ENCODE measurements at regions not wholly inside any gene's neighbourhood (a gene's known extent, or its start where the extent isn't known, plus 50 kb on each side); places are given as distances from the start of the nearest gene placed in this dataset.
"Not testable (repeated sequence)": the region's sequence is repeated elsewhere in the genome, so short reads cannot be mapped to it uniquely, and the experiment has no call there.

DNA sequence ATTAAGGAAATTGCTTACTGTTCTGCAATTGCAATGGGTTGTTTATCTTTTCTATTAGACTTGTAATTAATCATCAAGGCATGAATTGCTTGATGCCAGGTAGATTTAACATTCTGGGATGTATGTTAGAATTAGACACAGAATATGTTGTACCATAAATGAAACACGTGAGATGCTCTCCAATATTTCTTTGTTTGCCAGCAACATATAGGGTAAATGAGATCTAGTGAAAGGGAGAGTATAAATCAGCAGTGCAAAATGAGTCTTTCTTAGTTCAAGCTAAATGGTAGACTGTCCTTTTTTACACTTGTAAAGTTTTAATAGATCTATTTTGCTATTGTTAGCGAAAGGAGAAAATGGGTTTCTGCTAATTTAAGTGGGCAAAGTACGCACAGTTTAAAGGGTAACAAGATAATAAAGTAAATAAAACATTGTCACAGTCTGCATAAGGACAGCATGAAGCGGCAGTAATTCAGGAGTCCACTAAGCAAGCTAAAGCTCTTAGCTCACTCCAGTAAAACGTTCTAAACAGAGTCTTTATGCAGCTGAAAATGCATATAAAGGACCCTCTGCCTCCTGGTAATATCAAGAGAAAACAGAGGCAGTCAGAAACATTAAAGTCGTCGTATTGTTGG lies 1137.1 kb downstream of the OLFM4 start:
- DNase-seq (ENCODE audit: low read depth), result no peak

DNA sequence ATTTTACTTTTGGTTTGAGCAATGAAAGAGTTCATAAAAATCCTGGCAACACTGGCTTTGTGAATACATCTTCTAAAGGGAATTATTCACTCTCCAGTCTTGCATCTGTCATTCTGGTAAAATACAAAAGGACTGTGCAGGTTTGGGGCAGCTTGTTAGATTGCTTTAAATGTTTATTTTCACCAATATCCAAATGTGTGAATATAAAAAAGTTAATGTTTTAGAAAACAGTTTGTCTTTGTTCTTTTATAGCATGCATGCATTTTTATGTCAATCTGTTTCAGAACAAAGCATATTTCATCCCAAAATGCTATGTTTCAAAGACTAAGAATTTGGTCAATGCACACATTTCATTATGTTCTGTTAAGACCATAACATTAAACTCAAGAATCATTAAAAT lies 1145.4 kb downstream of the OLFM4 start:
- no peak for DNase-seq (ENCODE audit: low read depth)

DNA sequence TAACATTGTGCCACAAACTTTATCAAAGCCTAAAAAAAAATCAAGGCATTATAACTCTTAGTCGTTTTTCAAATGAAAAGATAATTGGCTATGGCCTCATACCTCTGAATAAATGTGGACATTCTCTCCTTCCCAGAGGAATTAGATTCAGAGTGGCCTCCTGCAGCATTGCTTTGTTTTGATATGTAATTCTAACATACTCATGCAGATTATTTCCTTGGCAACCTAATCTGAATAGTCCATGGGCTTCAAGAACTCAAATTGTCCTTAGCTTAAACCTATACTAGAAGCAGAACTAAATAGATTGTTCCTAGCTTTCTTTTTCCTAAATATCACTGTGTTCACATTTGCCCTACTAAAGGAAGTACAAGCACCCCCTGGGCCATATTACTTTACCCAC lies 1146.9 kb downstream of the OLFM4 start:
- DNase-seq (ENCODE audit: low read depth), result no peak

DNA sequence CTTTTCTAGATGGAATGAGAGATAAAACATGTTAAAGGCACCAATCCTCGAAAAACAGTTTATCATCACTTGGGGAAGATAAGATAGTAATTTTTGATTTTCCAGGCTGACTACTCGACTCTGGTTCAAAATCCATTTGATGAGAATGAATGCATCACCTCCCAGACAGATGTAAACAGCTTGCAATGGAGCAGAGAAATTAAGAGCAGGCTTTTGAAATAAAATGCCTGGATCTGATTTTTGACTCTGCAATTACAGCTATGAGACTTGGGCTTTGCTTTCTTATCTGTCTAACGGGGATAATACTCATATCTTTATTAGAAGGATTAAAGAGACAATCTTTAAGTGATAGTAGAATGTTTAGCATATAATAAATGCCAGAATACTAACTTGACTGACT lies 1148.9 kb downstream of the OLFM4 start:
- DNase-seq (ENCODE audit: low read depth), result no peak

DNA sequence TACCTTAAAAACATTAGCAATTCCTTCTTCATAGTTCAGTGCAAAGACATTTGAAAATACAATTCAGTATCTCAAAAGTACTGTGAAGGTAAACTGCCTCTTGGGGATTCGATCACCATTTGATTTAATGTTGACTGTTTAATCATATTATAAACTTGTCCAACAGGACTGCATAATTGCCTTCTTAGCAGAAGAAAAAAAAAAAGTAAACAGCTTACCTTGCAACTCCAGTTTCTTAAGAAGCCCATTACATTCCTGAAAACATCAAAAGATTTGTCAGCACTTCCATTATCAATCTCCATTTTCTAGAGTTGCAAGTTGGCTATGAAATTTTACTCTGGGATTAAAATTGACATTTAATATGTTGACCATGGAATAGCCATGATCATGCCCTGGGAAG lies 1154.6 kb downstream of the OLFM4 start:
- no peak for DNase-seq (ENCODE audit: low read depth)

DNA sequence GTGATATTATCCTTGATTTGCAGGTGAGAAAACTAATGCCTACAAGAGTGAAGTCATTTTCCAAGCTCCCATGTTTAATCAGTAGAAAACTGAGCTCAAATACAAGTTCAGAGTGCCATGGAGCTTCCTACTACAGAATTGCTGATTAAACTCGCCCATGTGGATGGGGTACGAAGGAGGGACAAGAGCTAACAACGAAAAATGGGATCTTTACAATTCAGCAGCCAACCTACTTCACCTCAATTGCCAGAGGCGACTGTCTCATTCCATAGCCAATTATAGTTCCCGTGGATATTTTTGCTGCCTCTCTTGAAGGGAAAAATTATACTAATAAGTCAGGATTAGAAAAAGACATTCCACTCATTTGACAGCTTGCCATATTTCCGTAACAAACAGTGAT lies 1155.1 kb downstream of the OLFM4 start:
- DNase-seq (ENCODE audit: low read depth), result no peak

DNA sequence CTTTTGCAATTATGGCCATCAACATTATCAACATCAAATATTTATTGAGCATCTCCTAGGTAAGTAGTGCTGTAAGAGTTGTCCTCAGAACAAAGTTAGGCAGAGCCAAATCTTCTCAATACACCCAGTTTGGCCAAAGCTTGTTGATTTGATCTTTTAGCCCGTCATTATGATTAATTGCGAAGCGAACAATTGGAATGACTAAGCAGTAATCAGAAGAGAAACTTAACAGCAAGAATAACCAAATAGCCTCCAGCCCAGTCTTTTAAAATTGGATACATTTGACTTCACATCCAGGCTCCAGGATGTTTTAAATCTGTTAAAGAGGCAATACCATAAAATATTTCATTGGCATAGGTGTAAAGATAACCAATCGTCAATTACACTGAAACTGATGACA lies 1156.0 kb downstream of the OLFM4 start:
- no peak for DNase-seq (ENCODE audit: low read depth)

DNA sequence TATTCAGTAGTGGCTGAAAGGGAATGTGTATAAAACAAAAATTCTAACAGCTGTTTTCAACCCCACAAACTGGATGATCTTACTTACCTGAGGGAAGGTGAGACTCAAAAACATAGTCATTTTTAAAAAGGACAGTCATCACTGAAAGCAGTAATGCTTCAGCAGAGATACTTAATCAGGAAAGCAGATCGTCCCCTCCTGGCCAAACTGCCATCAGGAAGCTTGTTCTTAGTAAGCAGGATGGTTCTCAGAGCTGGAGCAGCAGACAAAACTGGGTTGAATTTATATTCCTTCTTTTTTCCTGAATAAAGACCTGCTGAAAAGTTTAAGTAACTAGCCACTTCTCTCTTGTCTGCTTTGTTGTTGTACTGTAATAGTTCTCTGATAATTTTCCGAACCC lies 1156.5 kb downstream of the OLFM4 start:
- no peak for DNase-seq (ENCODE audit: low read depth)

DNA sequence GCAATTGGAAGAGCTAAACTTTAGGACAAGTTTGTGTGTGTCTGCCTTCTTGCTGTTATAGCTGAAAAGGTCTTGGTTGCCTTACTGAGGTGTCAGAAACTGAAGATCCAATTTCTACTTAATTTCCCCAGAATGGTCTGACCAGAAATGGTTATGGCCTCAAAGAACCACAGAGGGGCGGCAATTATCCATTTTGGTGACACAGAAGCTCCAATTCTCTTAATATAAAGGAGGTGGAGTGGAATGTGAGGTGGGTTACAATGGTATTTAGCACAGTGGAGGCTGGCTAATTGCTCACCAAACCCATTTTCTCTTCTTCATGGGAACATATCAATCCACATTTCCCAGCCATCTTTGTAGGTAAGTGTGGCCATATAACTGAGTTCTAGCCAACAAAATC lies 1157.2 kb downstream of the OLFM4 start:
- no peak for DNase-seq (ENCODE audit: low read depth)

DNA sequence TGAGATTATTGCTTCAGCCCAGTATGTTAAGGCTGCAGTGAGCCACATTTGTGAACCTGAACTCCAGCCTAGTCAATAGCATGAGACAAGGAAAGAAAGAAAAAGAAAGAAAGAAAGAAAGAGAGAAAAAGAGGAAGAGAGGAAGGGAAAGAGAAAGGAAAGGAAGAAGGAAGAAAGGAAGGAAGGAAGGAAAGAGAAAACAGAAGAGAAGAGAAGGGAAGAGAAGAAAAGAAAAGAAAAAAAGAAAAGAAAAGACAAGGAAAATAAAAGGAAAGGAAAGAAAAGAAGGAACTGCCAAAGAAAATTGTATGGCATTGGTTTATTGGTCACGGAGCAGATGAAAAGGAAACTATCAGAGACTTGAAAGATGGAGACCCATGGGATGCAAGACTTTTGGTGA lies 1158.8 kb downstream of the OLFM4 start:
- no peak for DNase-seq (ENCODE audit: low read depth)

DNA sequence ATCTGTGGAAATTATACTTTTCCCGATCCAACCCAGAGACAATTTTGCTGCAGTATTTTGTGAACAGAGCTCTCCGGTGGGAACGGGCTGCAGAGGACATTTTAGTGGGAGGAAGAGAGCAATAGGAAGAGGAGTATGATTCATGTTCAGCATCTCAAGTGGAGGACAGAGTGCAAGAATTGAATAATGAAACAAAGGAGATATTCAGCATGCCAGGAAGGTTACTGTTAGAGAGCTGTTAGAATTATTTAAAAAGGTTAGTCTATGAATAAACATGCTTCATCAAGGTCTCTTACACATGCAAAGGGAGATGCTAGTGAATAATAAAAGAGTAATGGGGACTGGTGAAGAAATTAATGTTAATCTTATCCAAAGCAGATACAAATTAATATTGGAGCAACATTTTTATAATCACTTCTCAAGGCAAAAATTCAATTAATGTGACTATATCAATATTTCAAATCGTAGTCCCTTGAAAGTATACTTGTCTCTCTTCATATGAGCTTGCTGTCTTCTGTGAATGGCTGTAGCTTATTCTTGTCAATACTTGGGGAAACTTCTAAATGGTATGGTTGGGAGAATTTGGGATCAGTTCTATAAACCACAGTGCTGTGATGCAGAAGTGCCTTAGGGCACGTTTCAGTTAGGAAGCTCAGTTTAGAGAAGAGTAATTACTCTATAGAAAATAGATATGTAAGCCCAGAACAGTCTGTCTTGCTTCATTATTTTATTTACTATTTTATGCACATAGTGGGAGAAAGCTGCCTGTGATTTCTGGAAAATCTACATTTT lies 1165.8 kb downstream of the OLFM4 start:
- DNase-seq (ENCODE audit: low read depth), result no peak

DNA sequence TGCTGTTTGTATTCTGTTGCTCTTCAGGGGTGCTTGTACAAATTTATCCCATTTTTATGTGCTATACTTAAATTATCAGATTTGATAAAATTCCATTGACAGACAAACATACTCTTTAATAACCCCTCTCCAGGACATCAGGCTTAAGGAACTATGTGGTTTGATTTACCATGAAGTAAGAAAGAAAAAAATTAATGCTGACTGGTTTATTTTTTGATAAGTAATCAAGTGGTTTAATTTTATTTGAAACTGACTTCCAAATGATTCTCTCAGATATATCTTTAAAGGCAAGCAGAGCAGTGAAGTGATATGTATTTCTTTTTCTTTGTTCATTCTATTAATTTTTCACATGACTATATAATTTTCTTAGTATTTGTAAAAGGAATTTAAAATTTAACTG lies 1168.1 kb downstream of the OLFM4 start:
- DNase-seq (ENCODE audit: low read depth), result no peak

DNA sequence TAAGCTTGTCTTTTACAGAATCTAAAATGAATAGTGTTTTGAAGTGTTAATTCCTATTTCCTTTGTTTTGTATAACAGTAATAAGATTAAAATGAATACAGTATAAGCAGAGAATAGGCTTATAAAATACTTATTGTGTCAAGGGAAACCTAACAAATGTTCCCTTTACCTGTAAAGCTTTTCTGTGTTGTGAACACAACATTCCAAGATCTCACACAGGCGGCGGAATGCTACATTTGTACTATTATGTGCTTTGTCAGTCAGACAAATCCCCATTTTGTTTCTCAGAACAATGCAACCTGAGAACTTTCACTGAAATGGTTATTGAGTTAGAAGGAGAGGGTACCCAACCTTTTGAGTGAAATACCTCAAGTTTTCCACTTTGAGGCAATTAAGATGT lies 1170.3 kb downstream of the OLFM4 start:
- DNase-seq (ENCODE audit: low read depth), result no peak

DNA sequence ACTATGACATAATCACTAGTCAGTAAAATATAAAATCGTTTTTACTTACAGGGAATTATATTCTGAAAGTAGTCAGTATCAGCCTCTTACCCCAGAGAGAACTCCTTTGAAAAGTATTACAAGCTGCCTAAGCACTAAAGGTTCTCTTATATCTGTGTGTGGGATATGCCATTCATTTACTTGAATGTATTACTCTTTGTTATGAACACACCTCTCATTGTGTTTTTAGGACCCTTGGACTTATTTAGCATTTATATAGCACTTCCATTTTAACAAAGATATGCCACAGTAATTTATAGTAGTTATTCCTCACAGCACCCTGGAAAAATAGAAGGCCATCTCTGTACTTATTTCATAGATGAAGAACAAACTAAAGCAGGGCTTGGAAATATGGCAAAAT lies 1178.0 kb downstream of the OLFM4 start:
- DNase-seq (ENCODE audit: low read depth), result no peak

DNA sequence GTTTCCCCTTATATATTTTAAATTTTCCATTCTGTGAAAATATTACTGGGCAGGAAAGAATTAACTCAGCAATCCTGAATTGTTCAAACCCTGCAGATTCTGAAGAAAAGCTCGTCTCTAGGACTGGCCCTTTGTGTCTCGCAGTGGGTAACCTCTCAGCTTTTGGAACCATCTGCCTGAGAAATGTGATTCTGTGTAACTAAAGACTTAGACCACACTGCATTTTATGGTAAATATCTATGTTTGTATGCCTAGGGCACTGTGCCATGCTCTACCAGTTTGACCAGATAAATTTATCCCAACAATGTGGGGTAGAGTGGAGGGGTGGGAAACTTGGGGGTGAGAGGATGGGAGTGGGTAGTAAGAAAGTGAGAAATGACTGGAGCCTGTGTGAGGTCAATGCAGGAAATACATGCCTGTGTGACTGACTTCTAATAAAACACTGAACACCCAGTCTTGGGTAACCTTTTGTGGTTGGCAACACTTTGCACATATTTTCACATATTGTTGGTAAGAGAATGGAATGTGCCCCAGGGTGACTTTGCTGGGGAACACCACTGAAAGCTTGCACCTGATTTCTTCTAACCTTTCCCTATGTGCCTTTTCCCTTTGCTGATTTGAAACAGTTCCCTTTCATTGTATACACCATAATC lies 1181.9 kb downstream of the OLFM4 start:
- DNase-seq (ENCODE audit: low read depth), result no peak

DNA sequence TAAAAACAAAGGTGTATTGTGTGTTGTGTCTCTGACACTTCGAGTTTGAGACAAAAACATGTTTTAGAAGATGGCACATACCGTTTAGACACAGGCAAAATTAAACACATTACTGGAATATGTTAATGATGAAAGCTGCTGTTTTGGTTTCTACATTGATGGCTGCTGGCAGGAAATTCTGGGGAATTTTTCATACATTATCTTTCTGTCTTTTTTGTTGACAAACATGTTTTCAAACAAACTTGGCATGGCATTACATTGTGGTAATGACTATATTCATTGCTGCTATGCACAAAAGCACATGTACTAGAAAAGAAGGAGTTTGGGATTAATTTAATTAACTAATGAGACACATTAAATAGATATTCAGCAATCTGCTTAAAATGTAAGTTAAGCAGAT lies 1187.6 kb downstream of the OLFM4 start:
- no peak for DNase-seq (ENCODE audit: low read depth)

DNA sequence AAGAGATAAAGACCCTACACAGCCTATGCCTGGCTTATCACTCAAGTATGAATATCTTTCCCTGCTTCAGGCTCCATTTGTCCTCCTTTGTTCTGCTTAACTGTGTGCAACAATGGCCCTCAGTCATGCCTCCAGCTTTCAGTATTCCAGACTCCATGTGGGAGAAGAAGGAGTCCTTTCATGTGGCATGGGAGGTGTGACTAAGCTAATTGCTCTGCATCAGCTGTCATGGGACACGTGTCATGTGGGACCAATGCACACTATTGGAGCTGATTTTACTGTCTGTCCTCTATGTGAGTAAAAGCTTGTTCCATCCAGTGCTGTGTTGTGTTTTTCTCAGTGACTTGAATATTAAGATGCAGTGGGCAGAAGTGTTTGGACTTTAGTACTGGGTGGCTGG lies 1198.3 kb downstream of the OLFM4 start:
- no peak for DNase-seq (ENCODE audit: low read depth)

DNA sequence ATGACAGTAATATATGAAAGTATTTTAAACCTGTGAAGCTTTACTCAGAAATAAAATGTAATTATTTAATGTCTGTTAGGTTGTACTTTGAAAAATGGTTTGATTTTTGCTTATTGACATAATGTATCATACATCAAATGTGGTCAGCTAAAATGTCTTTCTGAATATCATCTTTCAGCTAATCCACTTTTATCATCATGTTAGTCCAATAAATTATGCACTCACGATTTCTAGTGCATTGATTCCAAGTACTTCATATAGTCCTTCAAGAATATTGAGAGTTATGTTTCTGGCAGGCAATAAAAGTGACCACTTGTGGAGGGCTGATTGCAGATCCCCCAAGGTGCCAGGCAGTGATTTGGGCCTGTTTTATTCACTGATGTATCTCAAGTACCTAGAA lies 1204.1 kb downstream of the OLFM4 start:
- no peak for DNase-seq (ENCODE audit: low read depth)

DNA sequence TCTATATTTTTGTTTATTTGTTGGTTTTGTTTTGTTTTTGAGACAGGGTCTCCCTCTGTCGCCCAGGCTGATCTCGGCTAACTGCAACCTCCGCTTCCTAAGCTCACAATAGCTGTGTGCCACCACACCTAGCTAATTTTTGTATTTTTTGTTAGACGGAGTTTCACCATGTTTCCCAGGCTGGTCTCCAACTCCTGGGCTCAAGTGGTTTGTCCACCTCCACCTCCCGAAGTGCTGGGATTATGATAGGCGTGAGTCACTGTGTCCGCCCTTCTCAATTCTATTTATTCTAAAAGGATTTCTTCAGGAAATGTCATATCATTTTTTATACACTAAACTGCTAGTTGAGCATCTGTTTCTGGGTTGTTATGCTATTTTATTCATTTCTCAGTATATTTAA lies 1206.0 kb downstream of the OLFM4 start:
- DNase-seq (ENCODE audit: low read depth), result no peak

DNA sequence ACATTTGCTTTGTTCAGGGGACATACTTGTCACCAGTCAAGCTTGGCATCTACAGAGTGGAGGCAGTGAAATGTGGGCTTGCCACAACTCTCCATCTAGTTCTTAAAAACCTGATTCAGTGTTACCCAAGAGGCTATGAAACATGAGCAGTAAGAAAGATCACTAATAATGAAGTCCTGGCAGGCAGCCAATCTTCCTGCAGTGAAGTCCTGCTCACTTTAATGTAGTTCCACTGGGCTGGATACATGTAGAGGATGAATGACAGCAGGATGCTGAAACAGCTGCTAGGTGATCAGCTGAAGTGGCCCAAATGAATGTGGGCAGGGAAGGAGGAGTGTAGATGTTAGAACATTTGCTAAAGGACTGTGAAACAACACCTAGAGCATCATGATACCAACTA lies 1213.1 kb downstream of the OLFM4 start:
- DNase-seq (ENCODE audit: low read depth), result no peak

DNA sequence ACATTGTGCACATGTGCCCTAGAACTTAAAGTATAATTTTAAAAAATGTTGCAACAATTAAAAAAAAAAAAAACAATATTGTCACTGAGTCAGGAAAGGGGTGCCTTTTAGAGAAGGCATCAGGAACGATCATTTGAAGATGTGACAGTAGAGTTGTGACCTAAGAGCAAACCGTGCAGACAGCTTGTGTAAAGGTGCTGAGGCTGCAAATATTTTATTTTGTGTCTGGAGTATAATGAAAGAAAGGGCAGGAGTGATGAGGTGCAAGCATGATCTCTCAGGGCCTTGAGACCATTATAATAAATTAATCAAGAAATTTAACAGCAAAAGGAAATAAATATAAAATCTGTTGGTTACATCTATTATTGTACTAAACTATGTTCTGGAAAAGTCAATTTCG lies 1219.7 kb downstream of the OLFM4 start:
- no peak for DNase-seq (ENCODE audit: low read depth)

DNA sequence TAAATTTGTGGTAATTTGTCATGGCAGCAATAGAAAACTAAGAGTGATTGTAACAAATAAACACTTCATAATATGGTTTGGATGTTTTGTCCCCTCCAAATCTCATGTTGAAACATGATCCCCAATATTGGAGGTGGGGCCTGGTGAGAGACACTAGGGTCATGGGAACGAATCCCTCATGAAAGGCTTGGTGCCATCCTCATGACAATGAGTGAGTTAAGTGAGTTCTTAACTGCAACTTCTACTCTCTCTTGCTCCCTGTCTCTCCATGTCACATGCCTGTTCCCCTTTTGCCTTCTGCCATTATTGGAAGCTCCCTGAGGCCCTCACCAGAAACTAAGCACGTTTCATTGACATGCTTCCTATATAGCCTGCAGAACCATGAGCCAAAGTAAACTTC lies 1233.2 kb downstream of the OLFM4 start:
- DNase-seq (ENCODE audit: low read depth), result no peak

DNA sequence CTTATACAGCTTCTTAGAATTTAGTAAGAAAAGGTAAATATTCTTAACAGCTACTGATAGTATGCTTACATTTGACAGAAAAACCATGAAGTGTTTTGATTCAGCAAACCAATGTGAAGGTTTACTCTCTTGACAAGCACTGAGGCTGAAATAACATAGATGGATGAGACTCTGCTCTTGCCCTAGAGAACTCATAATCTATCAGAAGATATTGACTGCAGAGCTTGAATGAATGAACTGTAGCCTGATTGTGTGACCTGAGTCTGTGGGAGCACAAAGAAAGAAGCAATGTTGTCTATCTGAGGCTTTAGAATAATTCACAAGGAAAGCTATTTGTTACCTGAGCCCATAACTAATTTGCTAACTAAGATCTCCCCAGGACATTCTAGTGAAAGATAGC lies 1235.3 kb downstream of the OLFM4 start:
- DNase-seq (ENCODE audit: low read depth), result no peak

DNA sequence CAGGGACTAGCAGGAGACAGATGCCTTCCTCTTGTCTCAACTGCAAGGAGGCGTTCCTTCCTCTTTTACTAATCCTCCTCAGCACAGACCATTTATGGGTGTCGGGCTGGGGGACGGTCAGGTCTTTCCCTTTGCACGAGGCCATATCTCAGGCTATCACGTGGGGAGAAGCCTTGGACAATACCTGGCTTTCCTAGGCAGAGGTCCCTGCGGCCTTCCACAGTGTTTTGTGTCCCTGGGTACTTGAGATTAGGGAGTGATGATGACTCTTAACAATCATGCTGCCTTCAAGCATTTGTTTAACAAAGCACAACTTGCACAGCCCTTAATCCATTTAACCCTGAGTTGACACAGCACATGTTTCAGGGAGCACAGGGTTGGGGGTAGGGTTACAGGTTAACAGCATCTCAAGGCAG lies 1238.6 kb downstream of the OLFM4 start:
- not testable (repeated sequence) for DNase-seq (ENCODE audit: low read depth)

All from iris pigment epithelial cell (primary cell).